ENCODE measurements at regions not wholly inside any gene's neighbourhood (a gene's known extent, or its start where the extent isn't known, plus 50 kb on each side); places are given as distances from the start of the nearest gene placed in this dataset.
A peak's percentile ranks its signal among the peaks of the same experiment; 100 is the strongest.

GRCh38 chr2:163469561-163469962, 266.2 kb downstream of the FIGN start:
- POLR2A ChIA-PET = interaction anchor here (0.5 kb wide), 1 partner anchor 1882 kb away, joined by 3 read pairs; no protein-coding TSS in a partner anchor
- DNase-seq (ENCODE audit: unreplicated experiment) = peak; percentile 6
- Mint-ChIP-seq H3K9me3 (ENCODE audit: unreplicated experiment) (no peaks in the 10 kb centered on the region), H3K4me3 (ENCODE audit: unreplicated experiment) (no peak overlapping the region), H3K4me1 (ENCODE audit: insufficient read depth, unreplicated experiment) (peaks cover 11% of the 10 kb centered on the region), H3K36me3 (ENCODE audit: insufficient read depth, unreplicated experiment) (no peaks in the 10 kb centered on the region), H3K27me3 (ENCODE audit: insufficient read depth, unreplicated experiment) (no peaks in the 10 kb centered on the region), H3K27ac (ENCODE audit: low read depth, unreplicated experiment) (no peak overlapping the region)
- CTCF ChIA-PET = interaction anchor here (0.6 to 6.9 kb wide), 10 partner anchors 124 to 1033 kb away, joined by 3 to 54 read pairs (median 3); no protein-coding TSS in a partner anchor
- TF ChIP-seq, protein P1, sequence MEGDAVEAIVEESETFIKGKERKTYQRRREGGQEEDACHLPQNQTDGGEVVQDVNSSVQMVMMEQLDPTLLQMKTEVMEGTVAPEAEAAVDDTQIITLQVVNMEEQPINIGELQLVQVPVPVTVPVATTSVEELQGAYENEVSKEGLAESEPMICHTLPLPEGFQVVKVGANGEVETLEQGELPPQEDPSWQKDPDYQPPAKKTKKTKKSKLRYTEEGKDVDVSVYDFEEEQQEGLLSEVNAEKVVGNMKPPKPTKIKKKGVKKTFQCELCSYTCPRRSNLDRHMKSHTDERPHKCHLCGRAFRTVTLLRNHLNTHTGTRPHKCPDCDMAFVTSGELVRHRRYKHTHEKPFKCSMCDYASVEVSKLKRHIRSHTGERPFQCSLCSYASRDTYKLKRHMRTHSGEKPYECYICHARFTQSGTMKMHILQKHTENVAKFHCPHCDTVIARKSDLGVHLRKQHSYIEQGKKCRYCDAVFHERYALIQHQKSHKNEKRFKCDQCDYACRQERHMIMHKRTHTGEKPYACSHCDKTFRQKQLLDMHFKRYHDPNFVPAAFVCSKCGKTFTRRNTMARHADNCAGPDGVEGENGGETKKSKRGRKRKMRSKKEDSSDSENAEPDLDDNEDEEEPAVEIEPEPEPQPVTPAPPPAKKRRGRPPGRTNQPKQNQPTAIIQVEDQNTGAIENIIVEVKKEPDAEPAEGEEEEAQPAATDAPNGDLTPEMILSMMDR (IDR thresholded peaks at IDR 0.05; ENCODE audit: unreplicated experiment) = no peak
- intact Hi-C loops (cut with micrococcal nuclease) = no loop called here
- no TSS peak for BruUV-seq (replicated peaks)

DNA sequence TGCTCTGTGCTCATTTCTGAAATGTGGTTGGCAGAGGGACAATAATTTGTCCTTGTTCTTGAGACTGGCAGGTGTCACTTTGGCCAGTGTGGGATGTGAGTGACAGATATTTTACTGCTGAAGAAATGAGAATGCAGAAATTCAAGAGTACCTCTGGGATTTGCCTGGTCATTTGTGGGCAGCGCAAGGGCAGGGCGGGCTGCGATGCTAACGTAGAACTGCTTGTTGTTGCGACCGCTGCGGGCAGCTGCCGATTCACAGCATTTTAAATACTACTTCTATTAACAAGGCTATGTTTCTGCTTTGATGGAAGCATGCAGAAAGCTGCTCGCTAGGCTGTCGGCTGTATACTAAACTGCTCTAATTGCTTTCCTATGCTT, 268.6 kb downstream of the FIGN start:
- intact Hi-C loops (cut with micrococcal nuclease) = no loop called here
- CTCF ChIA-PET = interaction anchor here (0.7 kb wide), 1 partner anchor 685 kb away, joined by 3 read pairs; no protein-coding TSS in a partner anchor
- BruUV-seq (replicated peaks) = no TSS peak
- no peaks in the 10 kb centered on the region for H3K27me3 Mint-ChIP-seq (ENCODE audit: insufficient read depth, unreplicated experiment)
- no peak overlapping the region for H3K27ac Mint-ChIP-seq (ENCODE audit: low read depth, unreplicated experiment)
- peaks cover 10% of the 10 kb centered on the region for H3K4me1 Mint-ChIP-seq (ENCODE audit: insufficient read depth, unreplicated experiment)
- no peaks in the 10 kb centered on the region for H3K9me3 Mint-ChIP-seq (ENCODE audit: unreplicated experiment)
- TF ChIP-seq, protein P1 (IDR thresholded peaks at IDR 0.05; ENCODE audit: unreplicated experiment) = no peak
- DNase-seq (ENCODE audit: unreplicated experiment) = no peak
- H3K4me3 Mint-ChIP-seq (ENCODE audit: unreplicated experiment) = no peak overlapping the region
- POLR2A ChIA-PET = no interaction called here
- H3K36me3 Mint-ChIP-seq (ENCODE audit: insufficient read depth, unreplicated experiment) = no peaks in the 10 kb centered on the region

GRCh38 chr2:163466331-163467250, 269.2 kb downstream of the FIGN start:
- DNase-seq (ENCODE audit: unreplicated experiment) = no peak
- TF ChIP-seq, protein P1 (IDR thresholded peaks at IDR 0.05; ENCODE audit: unreplicated experiment) = no peak
- BruUV-seq (replicated peaks) = no TSS peak
- Mint-ChIP-seq H3K9me3 (ENCODE audit: unreplicated experiment) (no peaks in the 10 kb centered on the region), H3K27me3 (ENCODE audit: insufficient read depth, unreplicated experiment) (no peaks in the 10 kb centered on the region), H3K4me1 (ENCODE audit: insufficient read depth, unreplicated experiment) (peaks cover 6% of the 10 kb centered on the region), H3K27ac (ENCODE audit: low read depth, unreplicated experiment) (no peak overlapping the region), H3K36me3 (ENCODE audit: insufficient read depth, unreplicated experiment) (no peaks in the 10 kb centered on the region), H3K4me3 (ENCODE audit: unreplicated experiment) (no peak overlapping the region)
- intact Hi-C loops (cut with micrococcal nuclease) = no loop called here
- CTCF ChIA-PET = interaction anchor here (0.7 to 1.0 kb wide), 2 partner anchors 685 to 912 kb away, joined by 3 read pairs; no protein-coding TSS in a partner anchor
- POLR2A ChIA-PET = no interaction called here

DNA sequence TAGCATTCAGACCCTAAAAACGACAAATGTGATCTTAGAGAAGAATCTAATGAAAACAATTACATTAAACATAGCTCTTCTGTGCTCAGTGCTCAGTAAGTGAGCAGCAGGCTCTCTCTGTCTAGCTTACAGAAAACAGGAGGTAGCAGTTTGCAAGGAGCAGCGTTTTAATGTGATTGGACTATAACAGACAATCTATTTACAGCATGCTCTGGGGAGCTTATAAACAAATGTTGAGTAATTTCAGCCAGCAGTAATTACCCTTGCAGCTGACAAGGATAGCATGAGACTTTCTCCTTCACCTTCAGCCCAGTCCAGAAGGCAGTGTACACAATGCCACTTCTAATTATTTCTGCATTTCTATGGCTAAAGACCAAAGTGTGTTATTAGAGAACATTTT, 270.4 kb downstream of the FIGN start:
- Mint-ChIP-seq H3K4me1 (ENCODE audit: insufficient read depth, unreplicated experiment) (peaks cover 6% of the 10 kb centered on the region), H3K9me3 (ENCODE audit: unreplicated experiment) (no peaks in the 10 kb centered on the region), H3K4me3 (ENCODE audit: unreplicated experiment) (no peak overlapping the region), H3K27me3 (ENCODE audit: insufficient read depth, unreplicated experiment) (no peaks in the 10 kb centered on the region), H3K27ac (ENCODE audit: low read depth, unreplicated experiment) (no peak overlapping the region), H3K36me3 (ENCODE audit: insufficient read depth, unreplicated experiment) (no peaks in the 10 kb centered on the region)
- POLR2A ChIA-PET = no interaction called here
- intact Hi-C loops (cut with micrococcal nuclease) = no loop called here
- BruUV-seq (replicated peaks) = no TSS peak
- CTCF ChIA-PET = interaction anchor here (0.7 to 1.0 kb wide), 3 partner anchors 93 to 960 kb away, joined by 3 read pairs; no protein-coding TSS in a partner anchor
- TF ChIP-seq, protein P1 (IDR thresholded peaks at IDR 0.05; ENCODE audit: unreplicated experiment) = no peak
- no peak for DNase-seq (ENCODE audit: unreplicated experiment)
